DMS 273 treated with DMSO at 0.1 percent for 48 hours (cell line): ENCODE measurements at regions not wholly inside any gene's neighbourhood (a gene's known extent, or its start where the extent isn't known, plus 50 kb on each side); places are given as distances from the start of the nearest gene placed in this dataset.

Source experiments
- DNase-seq: peaks from one replicate; lab custom pipeline; 2025; lab: John Stamatoyannopoulos, UW

GRCh38 chr6:43904311-43905123, 134.5 kb downstream of the VEGFA start:
- DNase-seq: no peak

- DNase-seq: no peak
Measured at GRCh38 chr6:43903739-43904290, 133.8 kb downstream of the VEGFA start.

GRCh38 chr6:43901733-43902230, 131.8 kb downstream of the VEGFA start:
- DNase-seq: no peak

- no peak for DNase-seq
Measured at GRCh38 chr6:43900916-43901732, 131.1 kb downstream of the VEGFA start.

- no peak for DNase-seq
Measured at GRCh38 chr6:43900560-43900915, 130.5 kb downstream of the VEGFA start.

- no peak for DNase-seq
Measured at GRCh38 chr6:43899830-43900229, 129.8 kb downstream of the VEGFA start.

- DNase-seq: no peak
Measured at GRCh38 chr6:43898358-43899131, 128.5 kb downstream of the VEGFA start.

- no peak for DNase-seq
Measured at GRCh38 chr6:43897571-43898302, 127.7 kb downstream of the VEGFA start.

- no peak for DNase-seq
Measured at GRCh38 chr6:43896329-43897255, 126.6 kb downstream of the VEGFA start.

- DNase-seq: no peak
Measured at GRCh38 chr6:43895656-43896328, 125.8 kb downstream of the VEGFA start.

GRCh38 chr6:43893073-43893472, 123.1 kb downstream of the VEGFA start:
- DNase-seq: no peak

- no peak for DNase-seq
Measured at GRCh38 chr6:43891072-43891870, 121.3 kb downstream of the VEGFA start.

GRCh38 chr6:43890197-43891062, 120.4 kb downstream of the VEGFA start:
- no peak for DNase-seq

GRCh38 chr6:43887906-43888683, 118.1 kb downstream of the VEGFA start:
- DNase-seq: no peak

- DNase-seq: no peak
Measured at GRCh38 chr6:43887340-43887858, 117.4 kb downstream of the VEGFA start.

GRCh38 chr6:43886717-43887339, 116.8 kb downstream of the VEGFA start:
- DNase-seq: no peak
